NCI-H2196 treated with DMSO at 0.1 percent for 48 hours (cell line): ENCODE measurements at regions not wholly inside any gene's neighbourhood (a gene's known extent, or its start where the extent isn't known, plus 50 kb on each side); places are given as distances from the start of the nearest gene placed in this dataset.
A peak's percentile ranks its signal among the peaks of the same experiment; 100 is the strongest.
"Not testable (repeated sequence)": the region's sequence is repeated elsewhere in the genome, so short reads cannot be mapped to it uniquely, and the experiment has no call there.

Source experiments
- DNase-seq: peaks from one replicate; lab custom pipeline; 2025; ENCODE audit not compliant: unreplicated experiment; lab: John Stamatoyannopoulos, UW

- no peak for DNase-seq
These were observed 80.0 kb downstream of the METRNL start for GRCh38 chr17:83159204-83160049.

GRCh38 chr17:83160443-83161297 is 81.3 kb downstream of the METRNL start:
- DNase-seq, result no peak

GRCh38 chr17:83161298-83162034 is 82.1 kb downstream of the METRNL start:
- no peak for DNase-seq

GRCh38 chr17:83162035-83162745 is 82.8 kb downstream of the METRNL start:
- no peak for DNase-seq

GRCh38 chr17:83164490-83164889 is 85.1 kb downstream of the METRNL start:
- DNase-seq, result no peak

- DNase-seq, result no peak
These were observed 91.3 kb downstream of the METRNL start for GRCh38 chr17:83170571-83171260.

GRCh38 chr17:83171661-83172060 is 92.3 kb downstream of the METRNL start:
- DNase-seq, result no peak

GRCh38 chr17:83172099-83172498 is 92.7 kb downstream of the METRNL start:
- not testable (repeated sequence) for DNase-seq

GRCh38 chr17:83172646-83173045 is 93.2 kb downstream of the METRNL start:
- not testable (repeated sequence) for DNase-seq

- not testable (repeated sequence) for DNase-seq
These were observed 93.9 kb downstream of the METRNL start for GRCh38 chr17:83173180-83173913.

GRCh38 chr17:83173914-83174361 is 94.5 kb downstream of the METRNL start:
- DNase-seq, result no peak

- peak; percentile 73 for DNase-seq
These were observed 95.1 kb downstream of the METRNL start for GRCh38 chr17:83174362-83175118.

GRCh38 chr17:83175119-83175821 is 95.9 kb downstream of the METRNL start:
- no peak for DNase-seq

GRCh38 chr17:83175822-83176622 is 96.6 kb downstream of the METRNL start:
- no peak for DNase-seq

GRCh38 chr17:83176623-83177583 is 97.5 kb downstream of the METRNL start:
- DNase-seq, result no peak
